ENCODE measurements at regions not wholly inside any gene's neighbourhood (a gene's known extent, or its start where the extent isn't known, plus 50 kb on each side); places are given as distances from the start of the nearest gene placed in this dataset.
"Not testable (repeated sequence)": the region's sequence is repeated elsewhere in the genome, so short reads cannot be mapped to it uniquely, and the experiment has no call there.

- no peak for DNase-seq
These were observed 162.5 kb upstream of the TLE4 start for GRCh38 chr9:79409182-79409823.

GRCh38 chr9:79425840-79426239 is 145.9 kb upstream of the TLE4 start:
- DNase-seq = no peak

- DNase-seq = no peak
These were observed 143.3 kb upstream of the TLE4 start for GRCh38 chr9:79428422-79428821.

GRCh38 chr9:79430619-79431018 is 141.1 kb upstream of the TLE4 start:
- DNase-seq = no peak

GRCh38 chr9:79431019-79431679 is 140.6 kb upstream of the TLE4 start:
- no peak for DNase-seq

- no peak for DNase-seq
These were observed 139.3 kb upstream of the TLE4 start for GRCh38 chr9:79432485-79432884.

- DNase-seq = no peak
These were observed 138.1 kb upstream of the TLE4 start for GRCh38 chr9:79433703-79434102.

- DNase-seq = not testable (repeated sequence)
These were observed 132.5 kb upstream of the TLE4 start for GRCh38 chr9:79439221-79439620.

GRCh38 chr9:79446523-79447307 is 125.0 kb upstream of the TLE4 start:
- DNase-seq = no peak

GRCh38 chr9:79447308-79447605 is 124.5 kb upstream of the TLE4 start:
- DNase-seq = no peak

GRCh38 chr9:79447762-79448161 is 124.0 kb upstream of the TLE4 start:
- no peak for DNase-seq

GRCh38 chr9:79452265-79452664 is 119.5 kb upstream of the TLE4 start:
- no peak for DNase-seq

GRCh38 chr9:79461712-79462111 is 110.1 kb upstream of the TLE4 start:
- DNase-seq = no peak

GRCh38 chr9:79465156-79465555 is 106.6 kb upstream of the TLE4 start:
- no peak for DNase-seq

GRCh38 chr9:79469164-79469563 is 102.6 kb upstream of the TLE4 start:
- DNase-seq = no peak

GRCh38 chr9:79470954-79471353 is 100.8 kb upstream of the TLE4 start:
- DNase-seq = no peak

GRCh38 chr9:79471580-79472543 is 99.9 kb upstream of the TLE4 start:
- DNase-seq = peak; percentile 44

- DNase-seq = no peak
These were observed 98.1 kb upstream of the TLE4 start for GRCh38 chr9:79473704-79474103.

- peak; percentile 34 for DNase-seq
These were observed 94.4 kb upstream of the TLE4 start for GRCh38 chr9:79477241-79477840.

GRCh38 chr9:79477955-79478771 is 93.6 kb upstream of the TLE4 start:
- DNase-seq = peak; percentile 50

- no peak for DNase-seq
These were observed 91.1 kb upstream of the TLE4 start for GRCh38 chr9:79480639-79481038.

Data from fibroblast of skin of right biceps (primary cell).